Natural killer cell (primary cell): ENCODE measurements at regions not wholly inside any gene's neighbourhood (a gene's known extent, or its start where the extent isn't known, plus 50 kb on each side); places are given as distances from the start of the nearest gene placed in this dataset.
"Not testable (repeated sequence)": the region's sequence is repeated elsewhere in the genome, so short reads cannot be mapped to it uniquely, and the experiment has no call there.

Source experiments
- ATAC-seq, 3 donors: fragments of 150-1000 bp in 2 of 3; fragments of 200-7000 bp in 1 of 3; cut with Tn5 transposase; 1 replicate in 1 of 3; 2 replicates in 2 of 3; pipeline ENCODE4 v1.10.0; 2021; ENCODE audit warnings: mild to moderate bottlenecking in 2 of 3, moderate library complexity in 2 of 3
- DNase-seq, 2 donors: peaks; one replicate each; pipeline versions ENCODE4 v3.0.0 to v3.0.0-alpha.2; 2013 to 2021; ENCODE audit warnings: mixed read lengths in 1 of 2
- H3K27ac ChIP-seq: one replicate; pipeline ENCODE4 v1.5.1; 2013; ENCODE audit warnings: mild to moderate bottlenecking, low read length
- H3K27me3 ChIP-seq: one replicate; pipeline ENCODE4 v1.6.1; 2013; ENCODE audit warnings: low read length; ENCODE audit not compliant: control insufficient read depth, insufficient read depth
- H3K36me3 ChIP-seq: one replicate; pipeline ENCODE4 v1.6.1; 2013; ENCODE audit warnings: low read length; ENCODE audit not compliant: control insufficient read depth, insufficient read depth
- H3K4me1 ChIP-seq: one replicate; pipeline ENCODE4 v1.6.1; 2013; ENCODE audit warnings: low read length; ENCODE audit not compliant: control insufficient read depth, insufficient read depth
- H3K4me3 ChIP-seq: one replicate; pipeline ENCODE4 v1.5.1; 2013; ENCODE audit warnings: low read length
- H3K9me3 ChIP-seq: one replicate; pipeline ENCODE4 v1.6.1; 2013; ENCODE audit warnings: low read length; ENCODE audit not compliant: control insufficient read depth, insufficient read depth
- H3K27ac Mint-ChIP-seq, 2 donors: one replicate each; pipeline ENCODE4 v1.8.0; 2022; ENCODE audit warnings: mild to moderate bottlenecking in 2 of 2, mixed read lengths in 2 of 2, moderate library complexity in 1 of 2
- H3K27me3 Mint-ChIP-seq, 2 donors: one replicate each; pipeline ENCODE4 v1.8.0; 2022; ENCODE audit warnings: low read depth in 2 of 2, mixed read lengths in 2 of 2
- H3K36me3 Mint-ChIP-seq: one replicate; pipeline ENCODE4 v1.8.0; 2022; ENCODE audit warnings: mixed read lengths
- H3K4me1 Mint-ChIP-seq, 2 donors: one replicate each; pipeline ENCODE4 v1.8.0; 2022; ENCODE audit warnings: mixed read lengths in 2 of 2
- H3K4me3 Mint-ChIP-seq: one replicate; pipeline ENCODE4 v1.8.0; 2022; ENCODE audit warnings: mild to moderate bottlenecking, moderate library complexity, mixed read lengths
- H3K9me3 Mint-ChIP-seq, 2 donors: one replicate each; pipeline ENCODE4 v1.8.0; 2022; ENCODE audit warnings: mixed read lengths in 2 of 2
- CTCF ChIP-seq: fragments of 200-600 bp; IDR thresholded peaks from one replicate; pipeline ENCODE4 v1.8.0; 2022; ENCODE audit warnings: antibody characterized with exemption
- WGBS: methylation state at CpG from one replicate; pipeline ENCODE4 v1.1.7; 2013; ENCODE audit warnings: missing lambda C conversion rate; ENCODE audit not compliant: insufficient coverage; 5-methylcytosine and 5-hydroxymethylcytosine counted together
- intact Hi-C: fragments of 100-400 bp; cut with micrococcal nuclease; formaldehyde crosslinking; loops from one replicate; pipeline ENCODE4 v1.14.2; 2022

- H3K4me1 ChIP-seq = no peaks in the 10 kb centered on the region
- 58% methylated on average over 2 of the region's 4 CpGs for WGBS
- no peak for TF ChIP-seq CTCF
- DNase-seq (no peak), ATAC-seq (no peak)
- no peaks in the 10 kb centered on the region for H3K4me1 Mint-ChIP-seq
- no peaks in the 10 kb centered on the region for H3K36me3 Mint-ChIP-seq
- H3K27me3 ChIP-seq = no peaks in the 10 kb centered on the region
- H3K27ac ChIP-seq = no peak overlapping the region
- H3K27me3 Mint-ChIP-seq = peaks cover 7 to 8% of the 10 kb centered on the region in 2 donors
- H3K9me3 Mint-ChIP-seq = no peaks in the 10 kb centered on the region
- H3K36me3 ChIP-seq = no peaks in the 10 kb centered on the region
- H3K27ac Mint-ChIP-seq = no peak overlapping the region
- H3K4me3 ChIP-seq = no peak overlapping the region
- no peak overlapping the region for H3K4me3 Mint-ChIP-seq
- H3K9me3 ChIP-seq = no peaks in the 10 kb centered on the region
- intact Hi-C loops = no loop called here
These were observed 142.5 kb upstream of the MSX2 start for GRCh38 chr5:174581894-174582293.

- H3K4me3 Mint-ChIP-seq = no peak overlapping the region
These were observed 141.3 kb upstream of the MSX2 start for GRCh38 chr5:174583071-174583470.

GRCh38 chr5:174585472-174585871, 138.9 kb upstream of the MSX2 start:
- H3K4me3 Mint-ChIP-seq = no peak overlapping the region
- no peaks in the 10 kb centered on the region for H3K9me3 Mint-ChIP-seq
- TF ChIP-seq CTCF = no peak
- H3K27ac Mint-ChIP-seq = no peak overlapping the region
- H3K4me1 Mint-ChIP-seq = no peaks in the 10 kb centered on the region
- peaks cover 3 to 8% of the 10 kb centered on the region in 2 donors for H3K27me3 Mint-ChIP-seq
- H3K27me3 ChIP-seq = no peaks in the 10 kb centered on the region
- H3K4me1 ChIP-seq = no peaks in the 10 kb centered on the region
- no peak overlapping the region for H3K27ac ChIP-seq
- H3K36me3 Mint-ChIP-seq = no peaks in the 10 kb centered on the region
- no peaks in the 10 kb centered on the region for H3K9me3 ChIP-seq
- no peak overlapping the region for H3K4me3 ChIP-seq
- ATAC-seq (no peak), DNase-seq (no peak)
- intact Hi-C loops = no loop called here
- no peaks in the 10 kb centered on the region for H3K36me3 ChIP-seq
- WGBS = 100% methylated on average over 1 of the region's 2 CpGs

More at GRCh38 chr5:174583071-174583470, 141.3 kb upstream of the MSX2 start:
- no peaks in the 10 kb centered on the region for H3K9me3 Mint-ChIP-seq
- peaks cover 4 to 8% of the 10 kb centered on the region in 2 donors for H3K27me3 Mint-ChIP-seq
- Histone ChIP-seq H3K4me3 (no peak overlapping the region), H3K36me3 (no peaks in the 10 kb centered on the region), H3K27me3 (no peaks in the 10 kb centered on the region), H3K27ac (no peak overlapping the region), H3K4me1 (no peaks in the 10 kb centered on the region), H3K9me3 (no peaks in the 10 kb centered on the region)
- ATAC-seq (no peak), DNase-seq (no peak)
- intact Hi-C loops = no loop called here
- H3K36me3 Mint-ChIP-seq = no peaks in the 10 kb centered on the region
- TF ChIP-seq CTCF = no peak
- no peak overlapping the region for H3K27ac Mint-ChIP-seq
- H3K4me1 Mint-ChIP-seq = no peaks in the 10 kb centered on the region
- WGBS = 95% methylated on average over 4 of the region's 4 CpGs

- H3K9me3 ChIP-seq, H3K36me3 Mint-ChIP-seq, DNase-seq, H3K4me1 Mint-ChIP-seq, H3K4me3 Mint-ChIP-seq, H3K27ac ChIP-seq, H3K27ac Mint-ChIP-seq, H3K27me3 Mint-ChIP-seq, intact Hi-C loops, H3K27me3 ChIP-seq, H3K36me3 ChIP-seq, H3K4me3 ChIP-seq, H3K9me3 Mint-ChIP-seq, H3K4me1 ChIP-seq, ATAC-seq: not testable (repeated sequence)
- 92% methylated on average over 3 of the region's 4 CpGs for WGBS
These were observed 138.2 kb upstream of the MSX2 start for GRCh38 chr5:174586163-174586562.
